ENCODE measurements at regions not wholly inside any gene's neighbourhood (a gene's known extent, or its start where the extent isn't known, plus 50 kb on each side); places are given as distances from the start of the nearest gene placed in this dataset.
"Not testable (repeated sequence)": the region's sequence is repeated elsewhere in the genome, so short reads cannot be mapped to it uniquely, and the experiment has no call there.

DNA sequence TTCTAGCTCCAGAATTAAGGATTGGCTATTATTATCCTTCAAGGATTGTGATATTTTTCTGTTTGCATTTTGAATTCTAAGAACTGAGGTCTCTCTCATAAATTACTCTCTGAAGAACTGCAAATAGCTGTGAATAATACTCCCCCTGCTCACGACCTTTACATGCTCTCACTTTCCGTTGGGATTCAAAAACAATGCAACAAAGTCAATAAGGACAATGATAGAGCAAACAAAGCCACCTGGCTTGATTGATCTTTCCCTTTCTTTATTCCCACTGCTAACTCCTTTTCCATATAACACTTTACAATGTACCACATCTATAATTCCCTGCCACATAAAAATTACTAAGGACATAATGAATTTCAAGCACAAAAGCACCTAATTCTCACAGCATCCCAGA is 523.0 kb upstream of the CA10 start:
- Mint-ChIP-seq H3K4me3 (no peak overlapping the region), H3K9me3 (peaks cover 35% of the 10 kb centered on the region), H3K36me3 (ENCODE audit: low read depth) (no peaks in the 10 kb centered on the region), H3K27ac (no peak overlapping the region), H3K27me3 (ENCODE audit: low read depth) (no peaks in the 10 kb centered on the region), H3K4me1 (ENCODE audit: low read depth) (no peaks in the 10 kb centered on the region)
- no peak for DNase-seq (ENCODE audit: low spot score)

DNA sequence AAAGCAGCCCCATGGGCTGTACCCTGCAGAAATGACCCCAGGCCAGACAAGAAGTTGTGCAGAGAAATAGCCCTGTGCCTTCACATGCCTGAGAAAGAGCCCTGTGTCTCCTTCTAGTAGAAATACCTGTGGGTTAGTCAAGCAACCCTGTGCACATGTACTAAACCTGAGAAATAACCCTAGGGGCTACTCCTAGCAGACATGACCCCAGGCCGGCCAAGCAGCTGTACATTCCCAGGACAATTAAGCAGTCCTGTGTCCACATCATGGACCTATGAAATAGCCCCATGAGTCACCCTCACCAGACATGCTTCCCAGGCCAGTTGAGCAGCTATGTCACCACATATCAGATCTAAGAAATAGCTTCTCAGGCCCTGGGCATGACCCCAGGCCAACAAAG is 519.7 kb upstream of the CA10 start:
- H3K36me3 Mint-ChIP-seq (ENCODE audit: low read depth): no peaks in the 10 kb centered on the region
- H3K27me3 Mint-ChIP-seq (ENCODE audit: low read depth): no peaks in the 10 kb centered on the region
- H3K4me3 Mint-ChIP-seq: no peak overlapping the region
- no peak for DNase-seq (ENCODE audit: low spot score)
- no peak overlapping the region for H3K27ac Mint-ChIP-seq
- H3K9me3 Mint-ChIP-seq: peaks cover 38% of the 10 kb centered on the region
- no peaks in the 10 kb centered on the region for H3K4me1 Mint-ChIP-seq (ENCODE audit: low read depth)

DNA sequence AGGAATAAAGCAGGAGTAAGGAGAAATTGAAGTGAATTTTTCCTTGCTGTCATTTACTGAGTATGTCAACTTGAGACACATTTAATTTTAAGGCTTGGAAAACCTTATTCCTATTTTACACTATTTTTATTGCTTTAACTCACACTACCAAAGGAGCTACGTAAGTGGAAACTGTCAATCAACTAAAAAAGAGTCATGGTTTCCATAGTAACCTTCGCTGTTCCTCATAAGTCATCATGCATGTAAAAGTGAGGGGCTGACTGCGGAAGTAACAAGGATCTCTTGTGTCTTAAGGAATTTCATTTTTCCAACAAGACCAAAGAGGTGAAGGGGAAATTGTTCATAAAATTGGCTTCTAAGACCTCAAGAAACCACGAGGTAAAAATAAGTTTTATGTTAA is 516.2 kb upstream of the CA10 start:
- H3K27me3 Mint-ChIP-seq (ENCODE audit: low read depth): no peaks in the 10 kb centered on the region

DNA sequence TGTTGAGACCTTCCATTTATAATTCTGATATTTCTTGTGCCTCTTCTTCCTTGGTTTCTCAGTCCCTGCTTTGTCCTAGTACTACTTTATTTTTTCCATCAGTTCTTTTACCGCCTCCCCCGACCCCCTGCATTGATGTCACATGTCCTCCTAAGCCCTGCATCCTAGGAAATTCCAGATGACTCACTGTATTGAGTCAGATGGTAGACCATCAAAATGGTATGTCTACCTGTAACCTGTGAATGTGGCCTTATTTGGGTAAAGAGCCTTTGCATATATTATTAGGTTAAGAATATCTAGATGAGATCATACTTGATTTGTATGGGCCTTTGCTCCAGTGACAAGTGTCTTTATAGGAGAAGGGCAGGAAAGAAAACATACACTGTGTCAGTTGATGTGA is 515.3 kb upstream of the CA10 start:
- Mint-ChIP-seq H3K4me1 (ENCODE audit: low read depth) (no peaks in the 10 kb centered on the region), H3K9me3 (peaks cover 29% of the 10 kb centered on the region), H3K4me3 (no peak overlapping the region), H3K27ac (no peak overlapping the region), H3K27me3 (ENCODE audit: low read depth) (no peaks in the 10 kb centered on the region), H3K36me3 (ENCODE audit: low read depth) (no peaks in the 10 kb centered on the region)
- no peak for DNase-seq (ENCODE audit: low spot score)

More for the DNA sequence above, 516.2 kb upstream of the CA10 start:
- Mint-ChIP-seq H3K36me3 (ENCODE audit: low read depth) (no peaks in the 10 kb centered on the region), H3K9me3 (peaks cover 31% of the 10 kb centered on the region), H3K4me3 (no peak overlapping the region), H3K4me1 (ENCODE audit: low read depth) (no peaks in the 10 kb centered on the region), H3K27ac (no peak overlapping the region)
- no peak for DNase-seq (ENCODE audit: low spot score)

DNA sequence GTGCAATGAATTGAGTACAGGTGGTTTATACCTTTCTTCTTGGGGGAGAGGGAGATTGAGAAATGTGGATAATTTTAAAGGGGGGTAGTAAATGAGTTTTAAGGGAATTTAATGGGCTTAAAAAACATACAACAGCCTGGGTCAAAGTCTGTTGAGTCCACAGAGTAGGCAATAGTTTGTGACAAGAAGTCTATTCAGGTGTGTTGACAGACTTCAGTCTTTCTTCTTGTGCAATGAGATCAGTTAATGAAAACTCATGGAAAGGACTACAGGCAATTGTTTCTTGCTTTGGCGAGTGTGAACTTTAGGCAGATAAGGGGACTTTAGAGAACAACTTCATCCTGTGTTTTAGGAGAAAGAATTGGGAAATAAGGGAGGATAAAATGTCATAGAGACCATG is 507.8 kb upstream of the CA10 start:
- Mint-ChIP-seq H3K4me3 (no peak overlapping the region), H3K4me1 (ENCODE audit: low read depth) (no peaks in the 10 kb centered on the region), H3K27me3 (ENCODE audit: low read depth) (no peaks in the 10 kb centered on the region), H3K9me3 (peaks cover 31% of the 10 kb centered on the region), H3K27ac (no peak overlapping the region), H3K36me3 (ENCODE audit: low read depth) (no peaks in the 10 kb centered on the region)
- DNase-seq (ENCODE audit: low spot score): no peak

DNA sequence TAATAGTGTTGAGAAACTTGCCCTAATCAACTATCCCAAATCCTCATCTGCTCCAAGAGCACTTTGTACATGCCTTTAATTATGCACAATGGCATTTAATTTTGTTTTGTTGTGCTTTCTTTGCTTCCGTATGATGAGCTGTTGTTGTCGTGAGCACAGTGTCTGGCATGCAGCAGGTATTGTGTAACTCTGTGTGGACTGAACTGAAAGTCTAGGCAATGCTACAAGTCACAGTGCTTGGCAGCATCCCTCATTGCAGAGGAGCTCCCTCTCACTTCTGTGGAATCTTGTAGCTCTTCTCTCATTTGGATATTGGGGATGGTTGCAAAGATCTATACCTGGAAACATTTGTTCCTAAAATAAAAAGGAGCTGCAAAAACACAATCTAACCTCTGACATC is 502.2 kb upstream of the CA10 start:
- peaks cover 8% of the 10 kb centered on the region for H3K9me3 Mint-ChIP-seq

DNA sequence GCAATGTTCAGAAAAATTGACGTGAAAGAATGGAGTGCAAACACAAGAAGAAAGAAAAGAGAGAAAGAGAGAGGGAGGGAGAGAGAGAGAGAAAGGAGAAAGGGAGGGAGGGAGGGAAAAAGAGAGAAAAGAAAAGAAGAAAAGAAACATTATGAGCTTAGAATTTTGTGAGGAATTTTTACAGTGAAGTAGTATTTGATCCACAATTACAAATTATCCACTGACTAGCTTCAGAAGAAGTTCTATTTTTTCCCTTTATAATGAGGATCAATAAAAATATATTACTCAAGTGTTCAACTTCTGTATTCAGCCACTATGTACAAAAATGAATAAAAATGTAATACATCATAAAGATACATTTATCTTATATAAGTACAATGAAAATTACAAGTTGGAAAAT is 494.5 kb upstream of the CA10 start:
- Mint-ChIP-seq H3K9me3 (peaks cover 28% of the 10 kb centered on the region), H3K4me3 (no peak overlapping the region), H3K36me3 (ENCODE audit: low read depth) (no peaks in the 10 kb centered on the region), H3K27me3 (ENCODE audit: low read depth) (no peaks in the 10 kb centered on the region), H3K4me1 (ENCODE audit: low read depth) (no peaks in the 10 kb centered on the region), H3K27ac (no peak overlapping the region)
- no peak for DNase-seq (ENCODE audit: low spot score)

More for the DNA sequence above, 502.2 kb upstream of the CA10 start:
- Mint-ChIP-seq H3K27me3 (ENCODE audit: low read depth) (no peaks in the 10 kb centered on the region), H3K4me1 (ENCODE audit: low read depth) (no peaks in the 10 kb centered on the region), H3K4me3 (no peak overlapping the region), H3K27ac (no peak overlapping the region), H3K36me3 (ENCODE audit: low read depth) (no peaks in the 10 kb centered on the region)
- DNase-seq (ENCODE audit: low spot score): no peak

DNA sequence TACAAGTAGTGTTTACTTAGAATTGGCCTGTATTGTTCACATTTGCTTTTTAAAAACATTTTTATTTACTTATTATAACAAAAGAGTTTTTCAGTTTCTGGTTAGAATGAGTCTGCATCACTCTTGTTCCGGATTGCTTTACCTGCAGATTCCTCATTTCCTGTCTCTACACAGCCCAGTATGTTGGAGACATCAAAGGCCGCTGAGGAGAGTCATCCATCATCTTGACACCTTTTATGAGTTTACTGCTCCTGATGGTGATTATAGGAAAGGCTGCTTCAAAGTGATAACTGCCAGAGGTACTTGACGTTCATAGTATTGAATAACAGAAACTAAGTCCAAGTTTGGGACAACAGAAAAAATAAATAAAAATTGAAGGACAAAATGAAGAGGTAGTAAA is 490.5 kb upstream of the CA10 start:
- Mint-ChIP-seq H3K4me3 (no peak overlapping the region), H3K27ac (no peak overlapping the region), H3K36me3 (ENCODE audit: low read depth) (no peaks in the 10 kb centered on the region)

DNA sequence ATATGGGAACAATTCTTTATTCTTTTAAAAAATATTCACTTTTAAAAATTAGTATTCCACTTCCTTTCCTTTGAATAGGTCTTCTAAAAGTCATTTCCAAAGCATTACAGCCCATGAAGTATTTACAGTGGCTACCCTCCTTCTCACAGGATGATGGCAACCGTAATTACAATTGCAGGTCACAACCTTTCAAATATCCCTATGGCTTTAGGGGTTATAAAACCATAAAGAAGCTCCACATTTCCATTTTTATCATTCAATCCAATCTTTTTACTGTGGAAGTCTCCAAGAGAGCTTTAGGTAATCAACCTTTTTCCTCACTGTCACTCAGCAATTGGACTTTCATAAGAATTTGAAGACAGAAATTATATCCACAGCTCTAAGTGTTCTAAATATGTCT is 488.9 kb upstream of the CA10 start:
- Mint-ChIP-seq H3K4me1 (ENCODE audit: low read depth) (no peaks in the 10 kb centered on the region), H3K9me3 (peaks cover 28% of the 10 kb centered on the region), H3K27ac (no peak overlapping the region), H3K36me3 (ENCODE audit: low read depth) (no peaks in the 10 kb centered on the region), H3K27me3 (ENCODE audit: low read depth) (no peaks in the 10 kb centered on the region), H3K4me3 (no peak overlapping the region)
- DNase-seq (ENCODE audit: low spot score): no peak

More for the DNA sequence above, 490.5 kb upstream of the CA10 start:
- no peak for DNase-seq (ENCODE audit: low spot score)
- H3K9me3 Mint-ChIP-seq: peaks cover 31% of the 10 kb centered on the region
- H3K4me1 Mint-ChIP-seq (ENCODE audit: low read depth): no peaks in the 10 kb centered on the region
- H3K27me3 Mint-ChIP-seq (ENCODE audit: low read depth): no peaks in the 10 kb centered on the region

DNA sequence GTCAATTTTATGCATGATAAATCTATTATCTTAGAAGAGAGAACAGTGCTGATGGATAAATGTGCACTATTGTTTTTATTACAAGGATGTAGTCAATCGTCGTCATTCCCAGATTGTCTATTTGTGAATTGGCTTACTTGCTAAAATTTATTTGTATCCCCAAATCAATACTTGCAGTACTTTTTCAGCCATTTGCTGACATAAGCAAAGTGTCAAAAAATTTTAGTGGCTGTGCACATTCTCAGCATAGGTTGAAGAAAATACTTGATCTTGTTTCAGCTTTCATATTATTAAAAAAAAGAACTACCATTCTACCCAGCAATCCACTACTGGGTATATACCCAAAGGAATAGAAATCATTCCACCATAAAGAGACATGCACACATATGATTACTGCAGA is 477.9 kb upstream of the CA10 start:
- DNase-seq (ENCODE audit: low spot score): no peak
- Mint-ChIP-seq H3K9me3 (peaks cover 22% of the 10 kb centered on the region), H3K36me3 (ENCODE audit: low read depth) (no peaks in the 10 kb centered on the region), H3K27ac (no peak overlapping the region), H3K4me1 (ENCODE audit: low read depth) (no peaks in the 10 kb centered on the region), H3K27me3 (ENCODE audit: low read depth) (no peaks in the 10 kb centered on the region), H3K4me3 (no peak overlapping the region)

DNA sequence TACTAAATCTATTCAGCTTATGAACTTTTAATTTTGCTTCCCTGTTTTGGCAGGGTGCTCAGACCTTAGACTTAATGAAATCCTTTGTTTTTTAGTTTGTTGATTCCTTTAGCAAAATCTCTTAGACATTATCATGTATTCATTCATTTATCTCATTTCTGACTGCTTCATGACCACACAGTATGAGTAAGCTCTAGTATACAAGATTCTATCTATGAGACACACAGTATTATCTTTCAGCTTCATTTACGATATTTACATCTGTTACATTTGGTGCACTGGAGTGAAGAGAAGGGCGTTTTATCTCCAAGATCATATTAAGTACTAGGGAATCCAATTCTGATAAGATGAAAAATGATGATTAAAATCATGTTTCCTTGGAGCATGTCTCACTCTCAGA is 448.1 kb upstream of the CA10 start:
- H3K9me3 Mint-ChIP-seq: peaks cover 16% of the 10 kb centered on the region
- H3K4me1 Mint-ChIP-seq (ENCODE audit: low read depth): no peaks in the 10 kb centered on the region
- H3K27ac Mint-ChIP-seq: no peak overlapping the region
- H3K27me3 Mint-ChIP-seq (ENCODE audit: low read depth): no peaks in the 10 kb centered on the region
- DNase-seq (ENCODE audit: low spot score): no peak
- no peaks in the 10 kb centered on the region for H3K36me3 Mint-ChIP-seq (ENCODE audit: low read depth)
- no peak overlapping the region for H3K4me3 Mint-ChIP-seq

DNA sequence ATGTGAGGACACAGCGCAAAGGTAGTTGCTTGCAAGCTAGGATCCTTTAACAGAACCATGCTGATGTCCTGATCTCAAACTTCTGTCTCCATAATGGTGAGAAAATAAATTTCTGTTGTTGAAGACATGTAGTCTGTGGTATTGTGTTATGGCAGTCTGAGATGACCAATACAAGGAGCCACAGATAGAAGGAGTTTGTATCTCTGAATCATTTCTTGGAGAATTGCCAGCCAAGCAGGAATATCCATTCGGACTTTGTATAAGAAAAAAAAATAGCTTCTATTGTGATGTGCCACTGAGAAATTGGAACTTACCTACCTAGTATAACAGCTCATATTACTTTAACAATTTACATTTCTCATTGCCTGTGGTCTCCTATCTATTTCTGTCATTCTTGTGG is 447.6 kb upstream of the CA10 start:
- no peak overlapping the region for H3K27ac Mint-ChIP-seq
- H3K36me3 Mint-ChIP-seq (ENCODE audit: low read depth): no peaks in the 10 kb centered on the region
- H3K27me3 Mint-ChIP-seq (ENCODE audit: low read depth): no peaks in the 10 kb centered on the region
- no peak overlapping the region for H3K4me3 Mint-ChIP-seq
- no peaks in the 10 kb centered on the region for H3K4me1 Mint-ChIP-seq (ENCODE audit: low read depth)
- H3K9me3 Mint-ChIP-seq: peaks cover 16% of the 10 kb centered on the region
- DNase-seq (ENCODE audit: low spot score): no peak

DNA sequence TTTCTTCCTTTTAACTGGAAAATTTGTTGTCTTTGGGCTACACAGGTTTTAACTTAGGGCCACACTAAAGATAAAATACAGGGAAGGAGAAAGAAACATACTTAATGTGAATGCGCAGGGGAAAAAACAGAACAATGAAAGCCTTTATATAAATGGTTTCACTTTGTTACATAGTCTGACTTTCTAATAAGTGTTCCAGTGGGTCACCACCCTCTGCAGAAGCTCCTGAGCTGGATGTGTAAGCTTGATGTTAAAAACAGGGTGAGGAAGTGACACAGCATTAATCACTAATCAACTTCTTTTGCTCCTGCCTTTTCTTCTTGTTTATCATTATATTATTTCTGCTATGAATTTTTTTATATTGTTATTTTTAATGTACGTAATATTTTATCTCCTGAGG is 445.6 kb upstream of the CA10 start:
- Mint-ChIP-seq H3K27me3 (ENCODE audit: low read depth) (no peaks in the 10 kb centered on the region), H3K36me3 (ENCODE audit: low read depth) (no peaks in the 10 kb centered on the region), H3K9me3 (peaks cover 16% of the 10 kb centered on the region), H3K4me3 (no peak overlapping the region), H3K27ac (no peak overlapping the region), H3K4me1 (ENCODE audit: low read depth) (no peaks in the 10 kb centered on the region)
- no peak for DNase-seq (ENCODE audit: low spot score)

DNA sequence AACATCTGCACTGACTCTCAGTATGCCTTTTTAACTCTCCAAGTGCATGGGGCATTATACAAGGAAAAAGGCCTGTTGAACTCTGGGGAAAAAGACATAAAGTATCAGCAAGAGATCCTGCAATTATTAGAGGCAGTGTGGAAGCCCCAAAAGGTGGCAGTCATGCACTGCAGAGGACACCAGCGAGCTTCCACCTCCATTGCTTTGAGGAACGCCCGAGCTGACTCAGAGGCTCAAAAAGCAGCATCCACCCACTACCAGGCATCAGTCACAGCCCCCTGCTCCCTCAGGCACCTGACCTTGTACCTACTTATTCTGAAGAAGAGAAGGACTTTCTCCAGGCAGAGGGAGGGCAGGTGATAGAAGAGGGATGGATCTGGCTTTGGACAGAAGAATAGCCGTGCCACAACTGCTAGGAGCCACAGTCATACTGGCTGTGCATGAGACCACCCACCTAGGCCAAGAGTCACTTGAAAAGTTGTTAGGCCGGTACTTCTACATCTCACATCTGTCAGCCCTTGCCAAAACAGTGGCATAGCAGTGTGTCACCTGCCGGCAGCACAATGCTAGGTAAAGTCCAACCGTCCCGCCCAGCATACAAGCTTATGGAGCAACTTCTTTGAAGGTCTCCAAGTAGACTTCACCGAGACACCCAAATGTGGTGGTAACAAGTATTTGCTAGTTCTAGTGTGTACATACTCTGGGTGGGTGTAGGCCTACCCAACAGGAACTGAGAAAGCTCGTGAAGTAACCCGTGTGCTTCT is 439.1 kb upstream of the CA10 start:
- not testable (repeated sequence) for H3K36me3 Mint-ChIP-seq (ENCODE audit: low read depth)
- peaks cover 16% of the 10 kb centered on the region for H3K9me3 Mint-ChIP-seq

DNA sequence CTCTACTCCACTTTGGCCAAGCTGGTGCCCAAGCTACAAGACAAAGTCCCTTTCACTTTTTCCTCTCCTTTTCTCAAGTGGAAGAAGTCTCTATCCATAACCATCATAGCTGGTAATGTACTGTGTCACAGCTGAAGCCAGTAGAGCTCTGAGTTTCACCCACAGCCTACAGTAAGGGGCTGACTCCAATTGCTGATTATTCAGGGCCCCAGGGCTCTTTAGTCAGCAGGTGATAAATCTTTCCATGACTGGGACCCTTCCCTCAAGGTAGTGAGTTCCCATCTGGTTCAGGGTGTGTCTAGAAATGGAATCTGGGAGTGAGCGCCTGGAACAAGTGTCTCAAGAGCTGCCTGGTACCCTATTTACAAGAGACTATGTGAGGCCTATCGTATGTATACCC is 436.0 kb upstream of the CA10 start:
- no peaks in the 10 kb centered on the region for H3K4me1 Mint-ChIP-seq (ENCODE audit: low read depth)
- no peaks in the 10 kb centered on the region for H3K36me3 Mint-ChIP-seq (ENCODE audit: low read depth)
- peaks cover 27% of the 10 kb centered on the region for H3K9me3 Mint-ChIP-seq
- no peak overlapping the region for H3K27ac Mint-ChIP-seq
- no peak overlapping the region for H3K4me3 Mint-ChIP-seq
- no peaks in the 10 kb centered on the region for H3K27me3 Mint-ChIP-seq (ENCODE audit: low read depth)
- no peak for DNase-seq (ENCODE audit: low spot score)

More for the DNA sequence above, 439.1 kb upstream of the CA10 start:
- not testable (repeated sequence) for H3K27me3 Mint-ChIP-seq (ENCODE audit: low read depth); H3K4me1 Mint-ChIP-seq (ENCODE audit: low read depth); H3K4me3 Mint-ChIP-seq; DNase-seq (ENCODE audit: low spot score); H3K27ac Mint-ChIP-seq

Measured in T-helper 2 cell treated with Interferon-gamma antibody and Interleukin-4, amounts not matched to agents 5 μg/mL and 100 μg/mL, for 36 hours (primary cell).